ENCODE measurements at regions not wholly inside any gene's neighbourhood (a gene's known extent, or its start where the extent isn't known, plus 50 kb on each side); places are given as distances from the start of the nearest gene placed in this dataset.
"Not testable (repeated sequence)": the region's sequence is repeated elsewhere in the genome, so short reads cannot be mapped to it uniquely, and the experiment has no call there.

- no peak for DNase-seq
Observed at GRCh38 chr14:84929086-84929485, 600.9 kb upstream of the FLRT2 start.

GRCh38 chr14:84929834-84930233 lies 600.1 kb upstream of the FLRT2 start:
- no peak for DNase-seq

GRCh38 chr14:84937016-84937415 lies 592.9 kb upstream of the FLRT2 start:
- no peak for DNase-seq

GRCh38 chr14:84937449-84937848 lies 592.5 kb upstream of the FLRT2 start:
- DNase-seq, result no peak

DNA sequence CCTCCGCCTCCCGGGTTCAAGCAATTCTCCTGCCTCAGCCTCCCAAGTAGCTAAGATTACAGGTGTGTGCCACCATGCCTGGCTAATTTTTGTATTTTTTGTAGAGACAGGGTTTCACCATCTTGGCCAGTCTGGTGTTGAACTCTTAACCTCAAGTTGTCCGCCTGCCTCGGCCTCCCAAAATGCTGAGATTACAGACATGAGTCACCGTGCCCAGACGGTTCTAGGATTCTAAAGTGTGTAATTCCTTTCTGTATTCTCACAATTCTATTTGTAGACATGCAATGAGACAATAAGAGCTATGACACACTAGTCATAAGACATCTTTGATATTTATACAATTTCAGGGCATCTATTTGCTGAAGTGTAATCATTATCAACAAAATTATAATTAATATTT lies 585.0 kb upstream of the FLRT2 start:
- DNase-seq, result not testable (repeated sequence)

DNA sequence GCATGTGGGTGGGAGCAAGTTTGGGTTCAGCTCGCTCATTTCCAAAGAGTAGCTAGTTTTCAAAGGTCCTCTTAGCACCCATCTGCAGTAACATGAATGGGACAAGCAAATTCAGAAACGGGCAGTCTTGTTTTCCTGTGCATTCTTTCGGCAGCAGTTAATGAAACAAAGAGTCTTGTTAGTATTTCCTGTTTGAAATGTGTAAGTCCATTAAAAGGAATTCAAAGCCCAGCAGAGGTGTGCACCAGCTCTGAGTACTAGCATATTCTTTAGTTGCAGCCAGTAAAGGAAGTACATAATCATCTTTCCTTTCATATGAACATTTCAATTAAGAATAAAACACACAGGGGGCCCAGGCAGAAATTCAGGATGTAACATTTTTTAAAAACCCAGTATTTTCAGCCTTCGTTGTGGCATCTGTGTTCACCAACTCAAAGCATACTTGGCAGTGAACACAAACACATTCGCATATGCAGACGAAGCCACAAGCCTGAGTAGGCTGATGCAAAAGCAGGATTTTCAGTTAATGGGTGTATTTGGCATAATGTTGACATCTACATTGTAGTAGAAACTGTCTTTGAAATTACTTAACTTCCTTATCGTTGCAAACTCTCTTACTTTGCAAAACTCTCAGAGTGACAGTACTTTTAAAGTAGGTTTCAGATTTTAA lies 570.0 kb upstream of the FLRT2 start:
- DNase-seq, result no peak

GRCh38 chr14:84961637-84962036 lies 568.3 kb upstream of the FLRT2 start:
- no peak for DNase-seq

DNA sequence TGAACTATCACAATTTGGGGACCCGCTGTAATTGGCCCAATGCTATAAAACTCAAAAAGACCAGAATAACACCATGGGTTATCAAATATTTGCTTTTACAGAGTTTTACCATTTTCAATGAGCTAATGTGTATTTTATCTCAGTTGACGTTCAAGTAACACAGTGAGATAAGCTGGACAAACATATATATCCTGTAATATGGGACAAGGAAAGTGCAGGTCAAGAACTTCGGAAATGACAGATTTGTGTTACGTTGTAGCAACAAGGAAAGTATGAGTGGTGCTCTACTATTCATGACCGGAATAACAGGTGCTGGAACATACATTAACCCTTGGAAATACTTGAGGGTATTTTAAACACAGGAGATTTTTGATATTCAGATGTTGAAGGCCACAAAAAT lies 566.4 kb upstream of the FLRT2 start:
- no peak for DNase-seq

DNA sequence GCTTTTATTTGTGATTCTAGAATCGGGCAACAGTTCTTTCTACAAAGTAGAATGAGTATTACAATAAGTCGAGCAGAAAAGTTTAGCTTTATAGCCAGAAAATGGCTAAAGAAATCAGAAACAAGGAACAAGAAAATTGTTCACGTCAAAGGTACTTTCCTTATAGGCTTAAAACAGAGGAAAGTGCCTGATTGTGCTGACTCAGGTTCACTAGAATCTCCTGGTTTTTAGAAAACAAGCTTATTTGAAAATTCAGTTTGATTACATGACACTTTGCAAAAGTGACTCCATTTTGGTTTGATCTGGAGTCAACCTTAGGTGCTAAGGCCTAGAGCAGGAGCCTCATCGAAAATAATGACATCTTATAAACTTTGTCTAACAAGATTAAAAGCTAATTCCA lies 564.7 kb upstream of the FLRT2 start:
- no peak for DNase-seq

- no peak for DNase-seq
Observed at GRCh38 chr14:84969501-84969900, 560.4 kb upstream of the FLRT2 start.

DNA sequence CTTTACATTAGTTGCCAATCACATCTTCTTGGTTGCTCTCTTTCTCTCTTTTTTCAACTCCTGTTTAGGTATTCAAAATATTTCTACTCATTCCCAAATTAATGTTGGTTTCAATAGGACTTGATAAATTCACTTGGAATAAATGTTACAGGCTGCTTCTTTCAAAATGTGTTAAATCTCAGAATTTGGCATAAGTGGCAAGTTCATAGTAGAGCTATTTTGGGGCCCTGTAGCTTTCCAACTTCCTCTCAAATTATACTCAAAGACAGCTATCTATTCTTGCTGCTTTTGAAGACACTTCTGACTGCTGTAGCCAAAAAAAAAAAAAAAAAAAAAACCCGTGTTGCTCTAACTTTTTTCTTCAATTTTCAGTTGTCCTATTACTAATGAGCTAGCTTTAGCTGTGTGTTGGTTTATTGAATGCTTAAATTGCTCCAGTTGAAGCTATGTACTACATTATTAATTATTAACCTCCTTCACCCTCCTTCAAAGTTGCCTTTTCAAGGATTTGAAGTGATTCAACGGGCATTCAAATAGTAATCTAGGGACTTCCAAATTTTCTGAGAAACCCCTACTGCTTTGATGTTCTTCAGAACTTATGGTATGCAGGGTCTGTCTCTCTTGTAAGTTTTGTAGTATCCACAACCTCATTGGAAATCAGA lies 554.6 kb upstream of the FLRT2 start:
- DNase-seq, result no peak

DNA sequence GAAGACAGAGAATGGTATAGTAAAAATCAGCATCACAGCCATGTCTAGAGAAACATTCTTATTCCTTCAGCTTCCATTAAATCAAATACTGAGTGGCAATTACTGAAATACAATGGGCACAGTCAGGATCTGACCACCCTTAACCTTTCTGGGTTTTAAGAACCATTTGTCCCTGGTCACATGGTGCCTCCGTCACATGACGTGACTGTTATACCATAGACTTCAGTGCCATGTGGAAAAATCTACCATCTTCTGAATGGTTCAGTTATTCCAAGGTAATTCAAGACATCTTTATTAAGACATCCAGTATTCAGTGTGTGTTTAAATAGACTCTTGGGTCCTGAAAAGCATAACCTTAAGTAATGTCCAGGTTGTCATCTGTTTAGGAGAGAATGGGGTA lies 553.1 kb upstream of the FLRT2 start:
- no peak for DNase-seq

- DNase-seq, result no peak
Observed at GRCh38 chr14:84987042-84987441, 542.9 kb upstream of the FLRT2 start.

DNA sequence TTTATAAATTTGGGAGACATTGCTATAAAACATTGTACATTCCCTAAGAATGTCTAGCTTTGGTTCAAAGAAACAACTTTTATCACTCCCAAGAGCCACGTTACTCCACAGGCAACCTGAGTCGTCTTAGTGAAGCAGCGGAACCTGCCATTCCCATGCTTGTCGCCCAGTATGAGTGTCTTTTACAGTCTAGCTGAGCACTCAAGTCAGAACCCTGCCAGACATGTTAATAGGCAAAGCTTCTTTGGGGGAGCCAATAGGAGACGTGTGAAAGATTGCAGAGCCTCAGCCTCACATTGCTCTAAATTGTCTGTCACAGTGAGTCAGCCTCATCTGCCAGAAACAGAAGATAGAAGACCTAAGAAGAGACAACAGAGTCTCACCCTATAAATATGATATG lies 541.6 kb upstream of the FLRT2 start:
- no peak for DNase-seq

- DNase-seq, result no peak
Observed at GRCh38 chr14:84991021-84991420, 538.9 kb upstream of the FLRT2 start.

DNA sequence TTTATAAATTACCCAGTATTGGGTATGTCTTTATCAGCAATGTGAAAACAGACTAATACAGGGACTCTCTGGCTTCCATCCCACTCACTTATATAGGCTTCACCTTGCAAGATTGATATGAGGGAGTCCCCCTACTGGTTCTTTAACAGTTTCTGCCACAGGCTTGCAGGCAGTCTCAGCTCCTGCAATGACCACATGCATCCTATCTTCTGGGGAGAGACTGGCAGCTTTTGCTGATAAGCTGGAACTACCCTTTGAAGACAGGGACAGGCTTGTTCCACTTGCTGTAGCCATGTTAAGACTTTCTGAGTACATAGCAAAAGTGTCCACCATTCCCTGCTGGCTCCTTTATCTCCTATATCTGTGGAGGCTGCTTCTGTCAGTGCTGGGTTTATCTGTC lies 531.7 kb upstream of the FLRT2 start:
- no peak for DNase-seq

DNA sequence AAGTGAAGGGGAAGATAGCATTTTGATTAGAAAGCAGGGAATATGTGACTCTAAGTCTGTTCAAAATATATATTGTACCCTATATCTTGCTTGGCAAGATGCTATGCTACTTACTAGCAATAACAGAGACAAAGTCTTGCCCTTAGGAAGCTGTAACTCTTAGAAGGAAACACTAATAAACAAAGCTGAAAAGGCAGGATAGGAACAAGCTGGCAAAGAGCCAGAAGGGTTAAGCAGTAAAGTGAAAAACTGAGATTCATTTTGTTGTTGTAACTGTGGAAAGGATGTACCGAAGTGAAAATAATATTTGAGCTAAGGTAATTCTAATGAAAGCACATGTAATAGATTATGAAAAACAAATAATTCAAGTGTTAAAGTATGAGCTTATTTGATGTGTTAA lies 527.1 kb upstream of the FLRT2 start:
- DNase-seq, result no peak

DNA sequence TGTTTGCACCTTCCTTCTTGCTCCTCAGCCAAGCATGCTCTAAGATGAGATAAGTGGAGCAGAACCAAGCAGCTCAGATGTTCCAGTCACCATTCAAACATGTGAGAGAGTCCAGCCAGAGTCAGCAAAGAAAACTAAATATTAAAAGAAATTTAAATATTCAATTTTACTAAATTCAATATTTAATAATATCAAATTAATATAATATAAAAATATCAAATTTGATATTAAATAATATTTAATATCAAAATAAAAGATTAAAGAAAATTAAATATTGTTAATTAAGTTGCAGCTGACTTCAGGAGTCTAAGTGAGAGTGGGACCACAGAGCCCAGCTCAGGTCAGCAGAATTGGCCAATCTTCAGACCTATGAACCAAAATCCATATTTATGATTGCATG lies 526.1 kb upstream of the FLRT2 start:
- DNase-seq, result no peak

DNA sequence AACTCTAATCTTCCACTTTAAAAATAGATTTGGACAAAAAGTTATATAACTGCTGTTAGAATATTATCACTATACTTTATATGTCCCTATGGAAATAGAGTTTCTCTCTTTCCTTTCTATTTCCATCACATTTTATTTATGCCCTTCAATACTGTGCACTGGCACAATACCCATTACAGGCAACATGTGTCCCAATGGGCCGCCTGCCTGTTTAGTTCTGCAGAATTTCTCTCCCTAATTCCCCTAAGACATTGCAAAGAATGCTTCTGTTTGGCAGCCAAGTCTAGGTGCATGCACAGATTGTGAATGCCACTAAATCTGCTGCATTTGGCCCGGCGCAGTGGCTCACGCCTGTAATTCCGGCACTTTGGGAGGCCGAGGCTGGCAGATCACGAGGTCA lies 520.4 kb upstream of the FLRT2 start:
- DNase-seq, result no peak

GRCh38 chr14:85010186-85010585 lies 519.8 kb upstream of the FLRT2 start:
- DNase-seq, result no peak

DNA sequence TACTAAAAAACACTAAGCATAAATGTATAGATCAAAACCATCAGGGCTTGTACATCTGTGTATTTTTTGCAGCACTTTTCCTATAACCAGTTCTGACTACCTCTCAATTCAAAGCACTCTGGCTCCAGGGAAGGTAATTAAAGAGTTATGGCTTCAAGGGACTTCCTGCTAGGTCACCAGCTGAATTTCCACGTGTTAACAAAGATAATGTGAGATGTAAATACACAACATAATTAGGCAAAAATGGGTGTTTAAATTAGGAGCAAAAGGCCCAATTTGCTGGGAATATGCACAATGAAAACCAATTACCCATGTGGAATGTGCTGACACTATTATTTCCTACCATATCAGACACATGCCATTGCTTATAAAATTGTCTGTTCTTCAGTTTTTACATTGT lies 513.4 kb upstream of the FLRT2 start:
- DNase-seq, result no peak

- DNase-seq, result not testable (repeated sequence)
Observed at GRCh38 chr14:85023866-85024265, 506.1 kb upstream of the FLRT2 start.

- DNase-seq, result no peak
Observed at GRCh38 chr14:85024931-85025330, 505.0 kb upstream of the FLRT2 start.

GRCh38 chr14:85027681-85028370 lies 502.1 kb upstream of the FLRT2 start:
- DNase-seq, result no peak

Data from CD4-positive, alpha-beta T cell treated with Interleukin-1 beta for 1 hour (primary cell).